ENCODE measurements at regions not wholly inside any gene's neighbourhood (a gene's known extent, or its start where the extent isn't known, plus 50 kb on each side); places are given as distances from the start of the nearest gene placed in this dataset.
"Not testable (repeated sequence)": the region's sequence is repeated elsewhere in the genome, so short reads cannot be mapped to it uniquely, and the experiment has no call there.

DNA sequence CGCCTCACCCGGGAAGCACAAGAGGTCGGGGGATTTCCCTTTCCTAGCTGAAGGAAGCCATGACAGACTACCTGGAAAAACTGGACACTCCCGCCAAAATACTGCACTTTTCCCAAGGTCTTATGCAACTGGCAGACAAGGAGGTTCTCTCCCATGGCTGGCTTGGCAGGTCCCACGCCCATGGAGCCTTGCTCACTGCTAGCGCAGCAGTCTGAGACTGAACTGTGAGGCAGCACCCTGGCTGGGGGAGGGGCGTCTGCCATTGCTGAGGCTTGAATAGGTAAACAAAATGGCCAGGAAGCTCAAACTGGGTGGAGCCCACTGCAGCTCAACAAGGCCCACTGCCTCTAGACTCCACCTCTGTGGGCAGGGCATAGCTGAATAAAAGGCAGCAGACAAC, 92.1 kb downstream of the C4BPA start:
- DNase-seq (ENCODE audit: extremely low read depth, low read depth), result not testable (repeated sequence)

DNA sequence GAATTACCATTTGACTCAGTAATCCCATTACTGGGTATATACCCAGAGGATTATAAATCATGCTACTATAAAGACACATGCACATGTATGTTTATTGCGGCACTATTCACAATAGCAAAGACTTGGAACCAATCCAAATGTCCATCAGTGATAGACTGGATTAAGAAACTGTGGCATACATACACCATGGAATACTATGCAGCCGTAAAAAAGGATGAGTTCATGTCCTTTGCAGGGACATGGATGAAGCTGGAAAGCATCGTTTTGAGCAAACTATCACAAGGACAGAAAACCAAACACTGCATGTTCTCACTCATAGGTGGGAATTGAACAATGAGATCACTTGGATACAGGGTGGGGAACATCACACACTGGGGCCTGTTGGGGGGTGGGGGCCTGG, 97.5 kb downstream of the C4BPA start:
- not testable (repeated sequence) for DNase-seq (ENCODE audit: extremely low read depth, low read depth)

GRCh38 chr1:207202480-207202879, 98.4 kb downstream of the C4BPA start:
- DNase-seq (ENCODE audit: extremely low read depth, low read depth), result no peak

DNA sequence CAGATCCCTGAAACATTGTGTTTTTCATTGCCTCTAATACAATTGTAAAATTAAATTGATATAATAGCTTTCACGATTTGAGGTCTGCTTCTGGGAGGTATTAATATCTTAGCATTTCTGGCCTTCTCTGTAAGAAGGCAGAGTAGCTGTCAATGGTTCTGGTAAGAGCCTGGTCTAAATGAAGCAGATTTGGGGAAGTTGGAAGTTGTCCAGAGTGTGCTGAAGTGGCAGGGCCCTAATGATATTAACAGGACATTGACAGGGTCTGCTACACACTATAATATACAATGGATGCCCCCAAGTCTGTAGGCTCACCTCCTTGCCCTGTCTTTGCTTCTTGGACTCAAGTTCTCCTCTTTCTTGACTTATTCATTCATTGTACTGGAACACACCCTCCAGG, 99.5 kb downstream of the C4BPA start:
- DNase-seq (ENCODE audit: extremely low read depth, low read depth), result no peak

- DNase-seq (ENCODE audit: extremely low read depth, low read depth), result no peak
Measured at GRCh38 chr1:207205614-207206061, 101.6 kb downstream of the C4BPA start.

- not testable (repeated sequence) for DNase-seq (ENCODE audit: extremely low read depth, low read depth)
Measured at GRCh38 chr1:207208691-207209090, 104.7 kb downstream of the C4BPA start.

DNA sequence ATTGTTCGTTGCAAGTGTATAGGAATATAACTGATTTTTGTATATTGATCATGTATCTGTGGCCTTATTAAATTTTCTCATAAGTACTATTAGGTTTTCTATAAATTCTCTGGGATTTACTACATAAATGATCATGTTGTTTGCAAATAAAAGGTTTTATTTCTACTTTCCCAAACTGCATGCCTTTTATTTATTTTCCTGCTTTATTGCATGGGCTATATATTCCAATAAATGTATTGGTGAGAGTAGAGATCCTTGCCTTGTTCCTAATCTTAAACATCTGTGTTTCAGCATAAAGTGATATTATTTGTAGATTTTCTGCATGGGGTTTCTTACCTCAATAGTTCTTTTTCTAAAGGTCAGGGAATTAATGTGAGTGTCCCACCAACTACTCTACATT, 107.0 kb upstream of the CD55 start:
- DNase-seq (ENCODE audit: extremely low read depth, low read depth), result no peak

DNA sequence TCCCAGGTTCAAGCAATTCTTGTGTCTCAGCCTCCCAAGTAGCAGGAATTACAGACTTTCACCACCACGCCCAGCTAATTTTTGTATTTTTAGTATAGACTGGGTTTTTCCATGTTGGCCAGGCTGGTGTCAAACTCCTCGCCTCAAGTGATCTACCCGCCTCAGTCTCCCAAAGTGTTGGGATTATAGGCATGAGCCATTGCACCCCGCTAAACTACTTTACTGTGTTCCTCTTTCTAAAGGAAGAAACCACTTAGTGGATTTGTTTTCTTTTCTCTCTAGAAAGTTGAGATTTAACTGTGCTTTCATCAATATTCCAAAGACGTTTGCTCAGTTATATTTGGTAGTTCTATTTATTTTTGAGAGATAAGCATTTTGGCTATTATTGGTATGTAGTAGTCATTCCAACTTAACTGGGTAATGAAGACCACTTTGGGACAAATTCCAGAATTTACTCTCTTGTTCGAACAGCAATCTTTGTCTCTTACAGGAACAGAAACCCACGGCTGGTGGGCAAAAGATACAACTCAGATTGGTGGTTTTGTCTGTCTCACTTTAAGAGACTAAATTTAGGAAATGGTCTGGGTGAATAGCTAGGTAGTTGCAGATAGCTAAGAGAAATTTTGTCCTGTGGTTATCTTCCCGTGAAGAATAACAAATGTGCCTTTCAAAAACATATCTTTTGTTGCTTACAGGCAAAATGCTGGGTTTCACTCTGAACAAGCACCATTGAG, 103.5 kb upstream of the CD55 start:
- no peak for DNase-seq (ENCODE audit: extremely low read depth, low read depth)

DNA sequence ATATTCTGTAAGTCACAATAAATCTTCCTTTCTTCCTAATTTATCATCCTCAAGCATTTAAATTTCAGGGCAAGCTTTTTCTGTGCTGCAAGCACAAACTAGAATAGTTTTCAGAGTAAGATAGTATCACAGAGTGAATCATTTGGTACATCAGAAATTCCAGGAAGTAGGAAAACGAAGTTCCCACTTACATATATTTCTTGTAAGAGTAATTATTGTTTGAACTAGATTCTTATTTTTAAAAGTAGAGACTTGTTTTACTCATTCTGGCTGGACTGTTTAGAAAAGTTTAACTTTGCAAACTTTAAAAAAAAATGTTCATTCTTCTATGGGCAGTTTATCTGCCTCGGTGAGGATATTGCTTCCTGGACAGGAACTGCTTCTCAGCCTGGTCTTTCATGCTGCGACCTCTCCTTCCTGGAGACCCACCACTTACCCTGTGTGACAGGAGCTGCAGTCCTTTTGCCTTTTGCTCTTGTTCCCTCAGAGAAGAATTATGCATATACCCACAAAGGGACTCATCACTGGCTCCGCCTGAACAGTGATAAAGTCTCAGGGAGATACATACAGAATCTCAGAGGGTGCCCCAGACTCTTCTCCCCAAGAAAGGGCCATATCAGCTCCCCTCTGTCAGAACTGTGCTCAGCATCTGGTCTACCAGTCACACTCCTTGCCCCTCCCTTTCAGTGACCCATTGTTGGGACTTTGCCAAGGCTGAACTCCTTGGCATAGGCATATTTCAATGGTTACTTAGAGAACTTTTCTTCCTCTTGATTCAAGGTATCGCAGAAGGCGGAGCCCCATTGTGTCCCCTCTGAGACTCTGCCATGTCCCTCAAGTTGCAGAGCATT, 102.7 kb upstream of the CD55 start:
- no peak for DNase-seq (ENCODE audit: extremely low read depth, low read depth)

- DNase-seq (ENCODE audit: extremely low read depth, low read depth), result no peak
Measured at GRCh38 chr1:207219979-207220889, 101.2 kb upstream of the CD55 start.

GRCh38 chr1:207221934-207222351, 99.5 kb upstream of the CD55 start:
- DNase-seq (ENCODE audit: extremely low read depth, low read depth), result no peak

DNA sequence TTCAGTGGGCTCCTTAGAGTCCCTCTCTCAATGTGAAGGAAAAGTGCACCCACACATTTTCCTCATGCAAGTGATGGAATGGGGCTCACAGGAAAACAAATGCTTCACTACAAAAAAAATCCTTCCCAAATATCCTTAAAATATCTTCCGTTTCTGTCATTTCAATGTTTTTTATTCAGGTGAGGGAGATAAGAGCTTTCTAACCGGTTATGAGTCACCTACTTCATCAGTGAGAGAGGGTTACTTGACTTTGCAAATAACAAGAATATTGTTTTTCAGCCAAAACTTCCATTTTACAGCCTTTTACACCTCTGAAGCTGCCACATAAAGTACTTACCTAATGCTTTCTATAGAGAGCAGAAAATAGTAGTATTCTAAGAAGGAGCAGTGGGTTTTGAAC, 98.3 kb upstream of the CD55 start:
- DNase-seq (ENCODE audit: extremely low read depth, low read depth), result no peak

GRCh38 chr1:207224666-207225065, 96.8 kb upstream of the CD55 start:
- DNase-seq (ENCODE audit: extremely low read depth, low read depth), result no peak

GRCh38 chr1:207227131-207227630, 94.3 kb upstream of the CD55 start:
- no peak for DNase-seq (ENCODE audit: extremely low read depth, low read depth)

DNA sequence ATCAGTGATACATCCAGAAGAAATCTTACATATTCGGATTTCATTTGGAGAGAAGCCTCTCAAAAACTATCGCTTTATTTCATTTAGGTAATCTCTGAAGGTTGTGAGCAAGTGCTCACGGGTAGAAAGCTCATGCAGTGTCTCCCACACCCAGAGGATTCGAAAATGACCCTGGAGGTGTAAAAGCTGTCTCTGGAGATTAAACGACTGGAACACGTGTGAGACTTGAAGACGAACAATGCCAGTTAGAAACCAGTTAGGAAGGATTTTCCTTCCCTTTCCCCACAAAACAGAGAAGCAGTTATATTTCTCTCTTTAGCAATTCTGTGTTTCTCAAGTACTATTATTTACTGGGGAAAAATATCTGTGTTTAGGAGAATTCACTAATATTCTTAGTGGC, 92.5 kb upstream of the CD55 start:
- DNase-seq (ENCODE audit: extremely low read depth, low read depth), result no peak

DNA sequence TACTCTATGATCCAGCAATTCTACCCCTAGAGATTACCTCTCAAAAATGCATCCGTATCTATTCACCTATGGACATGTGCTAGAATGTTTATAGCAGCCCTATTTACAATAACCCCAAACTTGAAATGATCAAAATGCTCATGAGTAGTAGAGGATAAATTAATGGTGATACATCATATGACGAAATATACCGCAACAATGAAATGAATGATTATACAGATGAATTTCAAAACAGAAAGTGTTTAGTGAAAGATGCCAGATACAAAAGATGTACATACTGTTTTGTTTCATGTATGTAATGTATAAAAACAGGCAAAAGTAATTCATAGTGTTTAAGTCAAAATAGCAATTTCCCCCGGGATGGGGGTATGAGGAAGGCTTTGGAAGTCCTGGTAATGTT, 91.0 kb upstream of the CD55 start:
- DNase-seq (ENCODE audit: extremely low read depth, low read depth), result no peak

DNA sequence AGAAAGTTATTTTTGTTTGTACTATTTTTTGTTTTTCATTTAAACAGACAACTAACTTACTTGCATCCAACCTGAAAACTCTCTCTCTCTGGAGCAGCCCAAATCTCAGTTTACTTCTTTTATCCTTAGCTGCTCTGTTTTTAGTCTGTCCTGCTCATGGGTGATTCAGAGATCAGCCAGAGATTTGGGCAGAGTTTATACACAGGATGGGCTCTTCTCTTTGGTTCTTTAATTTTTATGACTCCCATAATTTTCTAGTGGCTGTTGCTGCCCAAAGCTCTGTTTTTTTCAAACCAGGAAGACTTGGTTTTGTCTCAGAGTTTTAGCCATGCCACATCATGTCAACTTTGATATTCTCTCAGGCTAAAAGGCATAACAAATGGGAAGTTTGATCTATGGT, 86.8 kb upstream of the CD55 start:
- no peak for DNase-seq (ENCODE audit: extremely low read depth, low read depth)

GRCh38 chr1:207239874-207240273, 81.6 kb upstream of the CD55 start:
- no peak for DNase-seq (ENCODE audit: extremely low read depth, low read depth)

DNA sequence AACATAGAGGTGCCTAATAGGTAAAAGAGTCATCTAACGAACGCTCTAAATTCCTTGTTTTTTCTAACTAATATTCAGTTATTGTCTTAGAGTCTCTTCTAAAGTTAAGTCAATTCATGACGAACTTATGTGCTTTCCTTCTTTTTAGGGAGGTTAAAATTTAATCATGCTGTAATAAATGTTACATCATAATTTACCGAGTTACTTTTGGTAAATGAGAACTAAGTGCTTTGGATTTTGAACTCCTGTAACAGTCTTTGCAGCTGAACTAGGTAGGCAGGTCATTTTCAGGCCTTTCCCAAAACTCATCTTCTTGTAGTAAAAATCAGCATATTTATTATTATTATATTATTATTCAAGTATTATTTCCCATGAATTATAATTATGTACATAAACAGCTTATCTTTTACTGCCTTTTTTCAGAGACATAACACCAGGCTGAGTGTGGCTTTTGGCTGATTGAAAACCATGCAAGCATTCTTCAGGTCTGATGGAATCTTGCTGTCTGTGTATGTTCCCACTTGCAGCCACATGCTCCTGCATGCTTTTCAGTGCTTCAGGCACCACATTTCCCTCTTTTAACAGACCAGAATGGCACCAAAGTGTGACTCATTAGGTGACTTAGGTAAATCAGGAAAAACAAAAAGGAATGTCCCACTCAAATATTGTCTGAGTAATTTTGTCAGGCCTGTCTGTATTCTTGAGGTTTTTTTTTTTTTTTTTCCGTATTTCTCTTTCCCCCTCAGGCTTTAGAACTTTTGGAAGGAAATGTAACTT, 81.0 kb upstream of the CD55 start:
- DNase-seq (ENCODE audit: extremely low read depth, low read depth), result no peak

All from NCI-H460 (cell line).